Upper lobe of left lung (tissue), 4 donors: ENCODE measurements at regions not wholly inside any gene's neighbourhood (a gene's known extent, or its start where the extent isn't known, plus 50 kb on each side); places are given as distances from the start of the nearest gene placed in this dataset.

Source experiments
- CTCF ChIP-seq, 6 experiments: fragments of 450-650 bp in 4 of 6; fragments of 200-600 bp in 2 of 6; sonication (generic) in 2 of 6; IDR thresholded peaks; one replicate each; pipeline ENCODE4 v1.5.1; 2016 to 2019; ENCODE audit warnings: antibody characterized with exemption in 6 of 6
- EP300 ChIP-seq, 4 donors: sonication (generic); formaldehyde crosslinking; IDR thresholded peaks; one replicate each; pipeline ENCODE4 v1.5.1; 2017; ENCODE audit warnings: antibody characterized with exemption in 4 of 4, control low read depth in 2 of 4
- POLR2A ChIP-seq, 4 donors: fragments of 450-650 bp; IDR thresholded peaks; one replicate each; pipeline ENCODE4 v1.5.1; 2016 to 2017; ENCODE audit warnings: antibody characterized with exemption in 4 of 4, mild to moderate bottlenecking in 2 of 4
- POLR2AphosphoS5 ChIP-seq, 2 donors: sonication (generic); formaldehyde crosslinking; IDR thresholded peaks; one replicate each; pipeline ENCODE4 v1.5.1; 2017; ENCODE audit warnings: antibody characterized with exemption in 2 of 2

GRCh38 chr3:1892459-1892858 is 206.2 kb upstream of the CNTN4 start:
- TF ChIP-seq CTCF (IDR thresholded peaks at IDR 0.05) (no peak), POLR2A (IDR thresholded peaks at IDR 0.05) (no peak), EP300 (IDR thresholded peaks at IDR 0.05) (no peak), POLR2AphosphoS5 (IDR thresholded peaks at IDR 0.05) (no peak)
